Naive thymus-derived CD4-positive, alpha-beta T cell (primary cell): ENCODE measurements at regions not wholly inside any gene's neighbourhood (a gene's known extent, or its start where the extent isn't known, plus 50 kb on each side); places are given as distances from the start of the nearest gene placed in this dataset.

Experiments
- ATAC-seq: fragments of 150-1000 bp; cut with Tn5 transposase; 2 replicates; pipeline ENCODE4 v1.10.0; 2021; ENCODE audit warnings: mild to moderate bottlenecking, moderate library complexity
- CTCF ChIA-PET: fragments of 350-600 bp; sonication (Branson Sonifier 250); formaldehyde crosslinking; loops from one replicate; lab custom pipeline; 2021; ENCODE audit warnings: antibody characterized with exemption; lab: Charles Lee
- POLR2A ChIA-PET: fragments of 350-600 bp; sonication (Branson Sonifier 250); formaldehyde crosslinking; loops from one replicate; lab custom pipeline; 2021; ENCODE audit warnings: antibody characterized with exemption, inconsistent platforms; lab: Charles Lee
- DNase-seq, 9 donors: peaks; one replicate each; pipeline versions ENCODE4 v3.0.0 to v3.0.0-alpha.2; 2020 to 2022; ENCODE audit warnings: mixed read lengths in 1 of 9
- H3K27ac ChIP-seq: one replicate; pipeline ENCODE4 v1.7.0; 2013; ENCODE audit warnings: mild to moderate bottlenecking, low read depth, low read length, moderate library complexity
- H3K27me3 ChIP-seq, 2 donors: one replicate each; pipeline ENCODE4 v1.7.0; 2013; ENCODE audit warnings: low read length in 2 of 2, mild to moderate bottlenecking in 2 of 2, moderate library complexity in 2 of 2; ENCODE audit not compliant: control insufficient read depth in 2 of 2, insufficient read depth in 2 of 2
- H3K36me3 ChIP-seq, 3 experiments: 1 replicate in 2 of 3; 2 replicates in 1 of 3; pipeline ENCODE4 v1.7.0; 2013; ENCODE audit warnings: low read length in 3 of 3, mild to moderate bottlenecking in 3 of 3, moderate library complexity in 1 of 3; ENCODE audit not compliant: insufficient read depth in 3 of 3, control insufficient read depth in 2 of 3
- H3K4me1 ChIP-seq, 2 donors: one replicate each; pipeline ENCODE4 v1.7.0; 2013; ENCODE audit warnings: low read length in 2 of 2, mild to moderate bottlenecking in 2 of 2, moderate library complexity in 1 of 2; ENCODE audit not compliant: control insufficient read depth in 2 of 2, insufficient read depth in 2 of 2
- H3K4me3 ChIP-seq: 2 replicates; pipeline ENCODE4 v1.7.0; 2013; ENCODE audit warnings: mild to moderate bottlenecking, low read length
- H3K9me3 ChIP-seq, 3 experiments: 1 replicate in 2 of 3; 2 replicates in 1 of 3; pipeline ENCODE4 v1.7.0; 2013; ENCODE audit warnings: low read length in 3 of 3; ENCODE audit not compliant: control insufficient read depth in 2 of 3
- H3K27ac Mint-ChIP-seq, 9 donors: one replicate each; pipeline ENCODE4 v1.8.0; 2020 to 2022; ENCODE audit warnings: mixed read lengths in 9 of 9, mild to moderate bottlenecking in 8 of 9, moderate library complexity in 5 of 9, inconsistent platforms in 2 of 9
- H3K27me3 Mint-ChIP-seq, 5 donors: one replicate each; pipeline ENCODE4 v1.8.0; 2021 to 2022; ENCODE audit warnings: mixed read lengths in 5 of 5, mild to moderate bottlenecking in 1 of 5
- H3K36me3 Mint-ChIP-seq, 5 donors: one replicate each; pipeline ENCODE4 v1.8.0; 2020 to 2022; ENCODE audit warnings: mixed read lengths in 5 of 5, mild to moderate bottlenecking in 3 of 5, inconsistent platforms in 1 of 5
- H3K4me1 Mint-ChIP-seq, 7 donors: one replicate each; pipeline ENCODE4 v1.8.0; 2020 to 2022; ENCODE audit warnings: mixed read lengths in 7 of 7, mild to moderate bottlenecking in 3 of 7, inconsistent platforms in 1 of 7
- H3K4me3 Mint-ChIP-seq, 10 donors: one replicate each; pipeline ENCODE4 v1.8.0; 2020 to 2022; ENCODE audit warnings: mild to moderate bottlenecking in 10 of 10, mixed read lengths in 10 of 10, moderate library complexity in 6 of 10, inconsistent platforms in 2 of 10
- H3K9me3 Mint-ChIP-seq, 11 donors: one replicate each; pipeline ENCODE4 v1.8.0; 2020 to 2022; ENCODE audit warnings: mixed read lengths in 11 of 11, mild to moderate bottlenecking in 4 of 11, inconsistent platforms in 1 of 11, moderate library complexity in 1 of 11
- intact Hi-C, 2 donors: fragments of 100-400 bp; cut with micrococcal nuclease; formaldehyde crosslinking; loops; one replicate each; pipeline ENCODE4 v1.15.1; 2023

DNA sequence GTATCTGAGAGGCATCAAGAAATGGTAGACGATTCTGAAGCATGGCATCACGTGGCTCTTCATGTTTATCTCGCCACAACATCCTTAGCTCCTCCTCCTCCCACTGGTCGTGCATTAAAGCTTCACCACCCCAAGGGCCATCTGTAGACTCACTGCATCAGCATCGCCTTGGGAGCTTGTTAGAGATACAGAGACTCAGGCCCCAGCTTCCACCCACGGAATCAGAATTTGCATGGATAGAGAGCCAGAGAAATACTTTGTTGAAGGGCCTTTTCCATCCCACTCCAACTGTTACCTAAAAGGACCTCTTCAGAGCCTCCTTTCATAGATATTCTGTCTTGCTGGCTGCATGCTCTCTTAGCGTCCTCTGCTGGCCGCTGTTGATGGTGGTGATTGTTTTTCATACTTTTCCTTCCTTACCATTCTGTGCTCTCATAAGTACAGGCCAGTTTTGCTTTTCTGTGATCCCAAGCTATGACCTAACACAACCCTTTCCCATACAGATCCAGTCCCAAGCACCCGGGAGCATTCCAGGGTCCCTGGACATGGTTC, 1049.4 kb upstream of the EEF2KMT start:
- Histone ChIP-seq H3K4me3 (no peak overlapping the region), H3K4me1 (no peaks in the 10 kb centered on the region), H3K36me3 (no peaks in the 10 kb centered on the region), H3K9me3 (peaks cover 0 to 5% (median 0%) of the 10 kb centered on the region in 3 experiments), H3K27me3 (no peaks in the 10 kb centered on the region), H3K27ac (no peak overlapping the region)
- DNase-seq (no peak), ATAC-seq (no peak)
- H3K4me1 Mint-ChIP-seq = no peaks in the 10 kb centered on the region
- H3K36me3 Mint-ChIP-seq = peaks cover 0 to 6% (median 0%) of the 10 kb centered on the region in 5 donors
- H3K27me3 Mint-ChIP-seq = peaks cover 0 to 4% (median 0%) of the 10 kb centered on the region in 5 donors
- H3K27ac Mint-ChIP-seq = no peak overlapping the region
- H3K9me3 Mint-ChIP-seq = peaks cover 2 to 41% (median 13%) of the 10 kb centered on the region in 11 donors
- ChIA-PET CTCF (no interaction called here), POLR2A (no interaction called here)
- H3K4me3 Mint-ChIP-seq = no peak overlapping the region
- intact Hi-C loops = no loop called here

DNA sequence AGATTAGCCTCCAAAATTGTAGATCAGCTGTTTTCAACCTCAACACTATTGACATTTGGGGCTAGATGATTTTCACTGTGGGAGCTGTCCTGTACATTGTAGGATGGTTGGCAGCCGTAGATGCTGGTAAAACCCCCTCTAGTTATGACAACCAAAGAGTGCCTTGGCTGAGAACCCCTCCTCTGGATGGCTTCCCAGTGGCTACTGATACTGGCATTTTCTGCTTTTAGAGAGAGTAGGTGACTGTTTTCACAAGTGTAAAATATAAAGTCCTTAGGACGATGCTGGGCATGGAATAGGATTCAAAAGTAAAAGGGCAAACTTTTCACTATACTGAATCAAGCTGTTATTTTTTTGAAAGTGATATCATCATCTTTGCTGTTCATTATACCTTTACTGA, 1048.8 kb upstream of the EEF2KMT start:
- ATAC-seq (no peak), DNase-seq (no peak)
- Mint-ChIP-seq H3K9me3 (peaks cover 2 to 43% (median 13%) of the 10 kb centered on the region in 11 donors), H3K4me3 (no peak overlapping the region), H3K27me3 (peaks cover 0 to 4% (median 0%) of the 10 kb centered on the region in 5 donors), H3K36me3 (peaks cover 0 to 6% (median 0%) of the 10 kb centered on the region in 5 donors), H3K4me1 (no peaks in the 10 kb centered on the region), H3K27ac (no peak overlapping the region)
- no peaks in the 10 kb centered on the region for H3K36me3 ChIP-seq
- ChIA-PET POLR2A (no interaction called here), CTCF (no interaction called here)
- H3K27me3 ChIP-seq = no peaks in the 10 kb centered on the region
- H3K4me1 ChIP-seq = no peaks in the 10 kb centered on the region
- H3K4me3 ChIP-seq = no peak overlapping the region
- intact Hi-C loops = no loop called here
- peaks cover 0 to 5% (median 0%) of the 10 kb centered on the region in 3 experiments for H3K9me3 ChIP-seq
- no peak overlapping the region for H3K27ac ChIP-seq

DNA sequence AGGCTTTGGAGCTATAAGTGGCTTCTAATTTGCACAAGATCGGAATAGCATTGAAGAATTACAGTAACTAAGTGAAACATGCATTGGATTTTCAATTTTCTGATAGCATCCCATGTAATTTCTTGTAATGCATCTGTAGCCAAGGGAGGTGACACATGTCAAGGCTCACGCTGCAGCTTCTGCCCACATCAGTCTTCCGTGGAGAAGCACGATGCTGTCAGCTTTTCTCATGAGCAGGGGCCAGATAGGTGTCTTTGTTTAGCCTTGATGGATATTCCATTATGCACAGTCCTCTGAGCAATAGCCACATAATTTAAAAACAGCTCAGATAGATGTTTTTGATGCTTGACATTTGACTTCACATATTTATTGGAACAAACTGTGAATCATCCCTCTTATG, 1046.9 kb upstream of the EEF2KMT start:
- peaks cover 0 to 6% (median 4%) of the 10 kb centered on the region in 5 donors for H3K27me3 Mint-ChIP-seq
- Histone ChIP-seq H3K9me3 (peaks cover 0 to 5% (median 0%) of the 10 kb centered on the region in 3 experiments), H3K27me3 (no peaks in the 10 kb centered on the region), H3K4me3 (no peak overlapping the region), H3K4me1 (no peaks in the 10 kb centered on the region), H3K27ac (no peak overlapping the region), H3K36me3 (no peaks in the 10 kb centered on the region)
- H3K4me3 Mint-ChIP-seq = no peak overlapping the region
- no peaks in the 10 kb centered on the region for H3K4me1 Mint-ChIP-seq
- POLR2A ChIA-PET = no interaction called here
- DNase-seq (no peak), ATAC-seq (no peak)
- H3K9me3 Mint-ChIP-seq = peaks cover 6 to 53% (median 13%) of the 10 kb centered on the region in 11 donors
- H3K27ac Mint-ChIP-seq = no peak overlapping the region
- H3K36me3 Mint-ChIP-seq = peaks cover 0 to 11% (median 0%) of the 10 kb centered on the region in 5 donors
- CTCF ChIA-PET = no interaction called here
- intact Hi-C loops = no loop called here

DNA sequence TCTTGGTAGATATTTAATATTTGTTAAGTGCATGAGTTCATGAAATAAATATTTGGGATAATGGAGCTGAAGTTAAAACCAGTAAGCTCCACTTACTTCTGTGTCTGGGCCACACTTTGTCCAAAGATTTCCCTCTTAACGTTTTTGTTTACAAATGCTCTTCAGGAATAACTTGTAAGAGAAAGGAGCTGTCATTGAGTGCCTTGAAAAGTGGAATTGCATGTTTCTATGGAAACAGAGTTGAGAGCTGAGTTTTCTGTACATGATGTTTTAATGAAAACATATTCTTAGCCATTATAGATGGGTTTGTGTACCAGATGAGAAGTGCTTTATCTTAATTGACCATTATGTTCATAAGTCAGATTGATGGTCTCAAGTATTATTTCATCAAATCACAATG, 1045.4 kb upstream of the EEF2KMT start:
- Histone ChIP-seq H3K27me3 (no peaks in the 10 kb centered on the region), H3K4me3 (no peak overlapping the region), H3K27ac (no peak overlapping the region), H3K9me3 (peaks cover 0 to 5% (median 0%) of the 10 kb centered on the region in 3 experiments), H3K36me3 (no peaks in the 10 kb centered on the region), H3K4me1 (no peaks in the 10 kb centered on the region)
- Mint-ChIP-seq H3K36me3 (peaks cover 0 to 11% (median 0%) of the 10 kb centered on the region in 5 donors), H3K27me3 (peaks cover 0 to 6% (median 4%) of the 10 kb centered on the region in 5 donors), H3K27ac (no peak overlapping the region), H3K9me3 (peaks cover 6 to 48% (median 13%) of the 10 kb centered on the region in 11 donors), H3K4me1 (no peaks in the 10 kb centered on the region), H3K4me3 (no peak overlapping the region)
- CTCF ChIA-PET = no interaction called here
- intact Hi-C loops = no loop called here
- POLR2A ChIA-PET = no interaction called here
- ATAC-seq (no peak), DNase-seq (no peak)

DNA sequence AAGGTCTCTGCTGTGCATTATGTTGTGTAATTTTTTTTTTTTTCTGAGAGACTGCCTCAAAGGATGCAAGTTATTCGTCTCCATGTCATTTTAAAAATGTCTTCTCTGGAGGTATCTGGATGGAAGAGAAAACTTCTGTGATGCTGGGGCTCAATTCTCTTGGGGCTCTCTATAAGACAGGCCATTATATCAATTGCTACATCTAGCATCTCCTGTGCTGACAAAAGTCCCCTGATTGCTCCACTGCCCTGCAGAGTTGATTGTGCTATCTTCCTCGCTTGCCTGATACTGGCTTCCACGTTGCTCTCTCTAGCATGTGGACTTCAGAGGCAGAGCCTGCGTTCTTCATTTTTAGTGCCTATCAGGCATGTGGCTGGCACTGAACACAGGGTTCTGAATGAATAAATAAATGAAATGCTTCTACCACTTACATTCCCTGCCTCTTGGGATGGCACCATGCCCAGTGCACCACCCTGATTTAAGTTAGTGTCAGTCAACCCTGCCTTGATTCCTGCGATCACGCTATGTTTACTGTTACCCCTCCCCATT, 1035.5 kb upstream of the EEF2KMT start:
- Histone ChIP-seq H3K27me3 (no peaks in the 10 kb centered on the region), H3K36me3 (no peaks in the 10 kb centered on the region), H3K9me3 (no peaks in the 10 kb centered on the region), H3K27ac (no peak overlapping the region), H3K4me3 (no peak overlapping the region), H3K4me1 (no peaks in the 10 kb centered on the region)
- ChIA-PET CTCF (no interaction called here), POLR2A (no interaction called here)
- no peaks in the 10 kb centered on the region for H3K4me1 Mint-ChIP-seq
- peaks cover 0 to 25% (median 4%) of the 10 kb centered on the region in 11 donors for H3K9me3 Mint-ChIP-seq
- no peaks in the 10 kb centered on the region for H3K27me3 Mint-ChIP-seq
- intact Hi-C loops = no loop called here
- DNase-seq (no peak), ATAC-seq (no peak)
- H3K27ac Mint-ChIP-seq = no peak overlapping the region
- H3K4me3 Mint-ChIP-seq = no peak overlapping the region
- no peaks in the 10 kb centered on the region for H3K36me3 Mint-ChIP-seq

DNA sequence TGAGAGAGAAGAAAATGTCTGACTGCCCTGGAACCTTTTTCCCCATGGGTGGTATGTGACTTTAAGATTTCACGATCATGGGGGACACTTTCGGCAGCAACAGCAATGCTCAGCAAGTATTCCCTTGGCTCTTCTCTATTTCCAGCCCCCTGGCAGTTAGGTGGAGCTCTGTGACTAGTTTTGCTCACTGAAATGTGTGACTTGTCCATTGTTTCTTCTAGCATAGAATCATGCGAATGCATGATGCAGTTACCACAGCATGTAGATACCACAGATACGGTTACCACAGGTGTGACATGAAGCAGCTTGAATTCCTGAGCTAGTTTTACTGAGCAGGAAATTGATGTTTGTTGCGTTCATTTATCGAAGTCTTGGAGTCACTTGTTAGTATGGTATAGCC, 1034.5 kb upstream of the EEF2KMT start:
- H3K4me1 ChIP-seq = no peaks in the 10 kb centered on the region
- H3K4me3 ChIP-seq = no peak overlapping the region
- H3K9me3 ChIP-seq = no peaks in the 10 kb centered on the region
- Mint-ChIP-seq H3K27me3 (no peaks in the 10 kb centered on the region), H3K4me3 (no peak overlapping the region), H3K4me1 (no peaks in the 10 kb centered on the region), H3K9me3 (peaks cover 0 to 25% (median 4%) of the 10 kb centered on the region in 11 donors), H3K36me3 (no peaks in the 10 kb centered on the region), H3K27ac (no peak overlapping the region)
- H3K27ac ChIP-seq = no peak overlapping the region
- ATAC-seq = no peak
- H3K36me3 ChIP-seq = no peaks in the 10 kb centered on the region
- no peak for DNase-seq
- CTCF ChIA-PET = no interaction called here
- POLR2A ChIA-PET = no interaction called here
- intact Hi-C loops = no loop called here
- no peaks in the 10 kb centered on the region for H3K27me3 ChIP-seq

DNA sequence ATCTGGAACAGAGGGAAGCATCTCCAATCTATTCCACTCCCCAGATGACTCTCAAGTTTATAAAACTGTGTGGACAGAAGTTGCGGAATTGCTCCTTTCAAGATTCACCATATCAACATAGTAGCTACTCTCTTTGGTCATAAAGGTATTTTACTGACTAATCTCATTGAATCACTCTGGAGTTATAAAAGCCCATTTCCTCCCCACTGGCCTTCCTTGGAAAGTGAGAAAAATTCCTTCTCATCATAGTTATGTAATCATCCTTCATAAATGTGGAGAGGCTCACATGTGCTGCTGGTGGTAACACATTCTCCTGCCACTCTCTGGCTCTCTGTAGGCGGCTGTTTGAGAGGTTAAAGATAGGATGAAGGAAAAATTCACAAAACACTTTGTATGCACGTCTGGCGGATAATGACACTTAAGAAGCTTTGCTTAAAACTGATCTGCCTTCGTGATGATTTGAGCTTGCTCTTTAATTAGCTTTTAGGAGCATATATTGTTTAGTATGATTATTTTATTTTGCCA, 1034.0 kb upstream of the EEF2KMT start:
- intact Hi-C loops = no loop called here
- CTCF ChIA-PET = no interaction called here
- peaks cover 0 to 3% (median 0%) of the 10 kb centered on the region in 5 donors for H3K36me3 Mint-ChIP-seq
- no peak for ATAC-seq
- Histone ChIP-seq H3K27me3 (no peaks in the 10 kb centered on the region), H3K9me3 (no peaks in the 10 kb centered on the region), H3K27ac (no peak overlapping the region), H3K36me3 (no peaks in the 10 kb centered on the region), H3K4me1 (no peaks in the 10 kb centered on the region), H3K4me3 (no peak overlapping the region)
- peaks cover 0 to 21% (median 4%) of the 10 kb centered on the region in 11 donors for H3K9me3 Mint-ChIP-seq
- H3K4me1 Mint-ChIP-seq = no peaks in the 10 kb centered on the region
- no peak for DNase-seq
- no peaks in the 10 kb centered on the region for H3K27me3 Mint-ChIP-seq
- no peak overlapping the region for H3K27ac Mint-ChIP-seq
- POLR2A ChIA-PET = no interaction called here
- H3K4me3 Mint-ChIP-seq = no peak overlapping the region
